ENCODE measurements at regions not wholly inside any gene's neighbourhood (a gene's known extent, or its start where the extent isn't known, plus 50 kb on each side); places are given as distances from the start of the nearest gene placed in this dataset.

- no peaks in the 10 kb centered on the region for H3K36me3 Mint-ChIP-seq
- Histone ChIP-seq H3K9ac (no peak overlapping the region), H2AFZ (replicated peaks) (no peak overlapping the region), H3K4me2 (no peak overlapping the region), H3F3A (ENCODE audit: low read depth) (no peaks in the 10 kb centered on the region), H3K27ac (no peak overlapping the region), H3K36me3 (no peaks in the 10 kb centered on the region), H3K4me1 (no peaks in the 10 kb centered on the region), H3K79me2 (ENCODE audit: low read depth) (no peaks in the 10 kb centered on the region), H3K9me3 (ENCODE audit: low read depth) (no peaks in the 10 kb centered on the region), H3K4me3 (no peak overlapping the region), H4K20me1 (ENCODE audit: low read depth) (no peaks in the 10 kb centered on the region), H3K27me3 (no peaks in the 10 kb centered on the region)
- peak overlapping the region; percentile 40 for H3K27ac Mint-ChIP-seq
- TF ChIP-seq CTCF (IDR thresholded peaks at IDR 0.05) (no peak), EZH2 (IDR thresholded peaks at IDR 0.05) (no peak), EZH2phosphoT487 (IDR thresholded peaks at IDR 0.05) (no peak)
- peaks cover 5% of the 10 kb centered on the region for H3K4me1 Mint-ChIP-seq
- DNase-seq (ENCODE audit: low spot score) = no peak
- no peak overlapping the region for H3K4me3 Mint-ChIP-seq
- peaks cover 2% of the 10 kb centered on the region for H3K27me3 Mint-ChIP-seq (ENCODE audit: insufficient read depth, low read depth)
- H3K9me3 Mint-ChIP-seq = no peaks in the 10 kb centered on the region
Observed at GRCh38 chr5:109962882-109963603, 273.3 kb downstream of the MAN2A1 start.

- no peaks in the 10 kb centered on the region for H3K36me3 ChIP-seq
- H4K20me1 ChIP-seq (ENCODE audit: low read depth) = no peaks in the 10 kb centered on the region
- Mint-ChIP-seq H3K36me3 (no peaks in the 10 kb centered on the region), H3K27me3 (ENCODE audit: insufficient read depth, low read depth) (peaks cover 2% of the 10 kb centered on the region), H3K4me1 (peaks cover 5% of the 10 kb centered on the region), H3K9me3 (no peaks in the 10 kb centered on the region), H3K27ac (no peak overlapping the region), H3K4me3 (no peak overlapping the region)
- H3K4me1 ChIP-seq = no peaks in the 10 kb centered on the region
- TF ChIP-seq EZH2phosphoT487 (IDR thresholded peaks at IDR 0.05) (no peak), CTCF (IDR thresholded peaks at IDR 0.05) (no peak), EZH2 (IDR thresholded peaks at IDR 0.05) (no peak)
- H3K27me3 ChIP-seq = no peaks in the 10 kb centered on the region
- no peak overlapping the region for H3K27ac ChIP-seq
- H3K9ac ChIP-seq = no peak overlapping the region
- H3K9me3 ChIP-seq (ENCODE audit: low read depth) = no peaks in the 10 kb centered on the region
- H3K4me2 ChIP-seq = no peak overlapping the region
- H3K4me3 ChIP-seq = no peak overlapping the region
- DNase-seq (ENCODE audit: low spot score) = no peak
- no peaks in the 10 kb centered on the region for H3K79me2 ChIP-seq (ENCODE audit: low read depth)
- no peaks in the 10 kb centered on the region for H3F3A ChIP-seq (ENCODE audit: low read depth)
- no peak overlapping the region for H2AFZ ChIP-seq (replicated peaks)
Observed at GRCh38 chr5:109964136-109964535, 274.4 kb downstream of the MAN2A1 start.

- Histone ChIP-seq H3K4me2 (no peak overlapping the region), H3K4me1 (peaks cover 8% of the 10 kb centered on the region), H3K27ac (no peak overlapping the region), H3F3A (ENCODE audit: low read depth) (no peaks in the 10 kb centered on the region), H3K27me3 (no peaks in the 10 kb centered on the region), H3K9ac (no peak overlapping the region), H3K4me3 (no peak overlapping the region), H3K9me3 (ENCODE audit: low read depth) (no peaks in the 10 kb centered on the region), H3K36me3 (no peaks in the 10 kb centered on the region), H2AFZ (replicated peaks) (no peak overlapping the region), H3K79me2 (ENCODE audit: low read depth) (no peaks in the 10 kb centered on the region), H4K20me1 (ENCODE audit: low read depth) (no peaks in the 10 kb centered on the region)
- Mint-ChIP-seq H3K9me3 (no peaks in the 10 kb centered on the region), H3K27ac (no peak overlapping the region), H3K4me1 (peaks cover 8% of the 10 kb centered on the region), H3K36me3 (no peaks in the 10 kb centered on the region), H3K27me3 (ENCODE audit: insufficient read depth, low read depth) (no peaks in the 10 kb centered on the region), H3K4me3 (no peak overlapping the region)
- no peak for TF ChIP-seq EZH2 (IDR thresholded peaks at IDR 0.05)
- TF ChIP-seq EZH2phosphoT487 (IDR thresholded peaks at IDR 0.05) = no peak
- TF ChIP-seq CTCF (IDR thresholded peaks at IDR 0.05) = no peak
- DNase-seq (ENCODE audit: low spot score) = no peak
Observed at GRCh38 chr5:109965634-109966033, 275.9 kb downstream of the MAN2A1 start.

Measured in neural progenitor cell (in vitro differentiated cells).